ENCODE measurements at regions not wholly inside any gene's neighbourhood (a gene's known extent, or its start where the extent isn't known, plus 50 kb on each side); places are given as distances from the start of the nearest gene placed in this dataset.

GRCh38 chr18:10040287-10041011, 126.6 kb downstream of the VAPA start:
- no peak overlapping the region for H4K5ac ChIP-seq (ENCODE audit: insufficient read length, low read depth, low read length)
- no peak overlapping the region for H3K4me2 ChIP-seq (ENCODE audit: insufficient read depth, insufficient read length, low read length)
- H2BK15ac ChIP-seq (ENCODE audit: low read depth, low read length), result no peak overlapping the region
- no peaks in the 10 kb centered on the region for H3K9me3 ChIP-seq (ENCODE audit: control insufficient read depth, low read depth, low read length)
- H2AFZ ChIP-seq (ENCODE audit: low read length), result no peak overlapping the region
- no CpG with 5 or more reads among the region's 4 CpGs for WGBS (ENCODE audit: extremely low coverage, insufficient read length, low lambda C conversion rate)
- no peak for TF ChIP-seq CTCF (conservative IDR thresholded peaks at IDR 0.05)
- no peak overlapping the region for H4K8ac ChIP-seq (replicated peaks; ENCODE audit: insufficient read length, low read depth, low read length)
- H3K4ac ChIP-seq (ENCODE audit: low read depth, low read length), result no peak overlapping the region
- Mint-ChIP-seq H3K27ac (no peak overlapping the region), H3K9me3 (peaks cover 19% of the 10 kb centered on the region in 2 experiments), H3K36me3 (ENCODE audit: insufficient read depth in 1 of 3, low read depth in 3 of 3) (peaks cover 6 to 12% (median 9%) of the 10 kb centered on the region in 3 experiments), H3K4me3 (no peak overlapping the region), H3K4me1 (peaks cover 9 to 15% of the 10 kb centered on the region in 2 experiments), H3K27me3 (ENCODE audit: low read depth) (peaks cover 1% of the 10 kb centered on the region; the same call in 1 of the 2 replicates)
- H2BK12ac ChIP-seq (ENCODE audit: insufficient read length, low read depth, low read length), result no peak overlapping the region
- H4K91ac ChIP-seq (ENCODE audit: insufficient read length, low read depth, low read length), result no peak overlapping the region
- H3K23ac ChIP-seq (ENCODE audit: insufficient read length, low read depth, low read length), result no peak overlapping the region
- no peaks in the 10 kb centered on the region for H3K27me3 ChIP-seq (ENCODE audit: insufficient read depth, low read length)
- H3K79me2 ChIP-seq (ENCODE audit: insufficient read depth, low read length), result no peaks in the 10 kb centered on the region
- no peak overlapping the region for H3K14ac ChIP-seq (ENCODE audit: insufficient read depth, low read length)
- H3K18ac ChIP-seq (ENCODE audit: insufficient read length, low read depth, low read length), result no peak overlapping the region
- no peak overlapping the region for H3K9ac ChIP-seq (ENCODE audit: extremely low read depth, insufficient read length, low read length)
- no peaks in the 10 kb centered on the region for H3K79me1 ChIP-seq (ENCODE audit: insufficient read depth, low read depth, low read length, poor library complexity, severe bottlenecking)
- H3K56ac ChIP-seq (ENCODE audit: insufficient read length, low read depth, low read length), result no peak overlapping the region
- DNase-seq, result no peak
- no peak overlapping the region for H2AK5ac ChIP-seq (ENCODE audit: insufficient read length, low read length)
- no peak overlapping the region for H3T11ph ChIP-seq (ENCODE audit: low read length)
- no peaks in the 10 kb centered on the region for H4K20me1 ChIP-seq (ENCODE audit: control insufficient read depth, insufficient read depth, insufficient read length)
- no peak overlapping the region for H2BK20ac ChIP-seq (ENCODE audit: low read depth, low read length, poor library complexity, severe bottlenecking)
- no peak overlapping the region for H3K27ac ChIP-seq (ENCODE audit: insufficient read length, low read depth, low read length)
- no peaks in the 10 kb centered on the region for H3K4me1 ChIP-seq (ENCODE audit: insufficient read depth, low read length)
- no peaks in the 10 kb centered on the region for H3K23me2 ChIP-seq (ENCODE audit: insufficient read length, low read depth, low read length, poor library complexity, severe bottlenecking)
- H2BK5ac ChIP-seq (ENCODE audit: insufficient read length, low read length), result no peak overlapping the region
- H2BK120ac ChIP-seq (ENCODE audit: low read depth, low read length, poor library complexity, severe bottlenecking), result no peak overlapping the region

Measured in H9 (cell line).